ENCODE measurements at regions not wholly inside any gene's neighbourhood (a gene's known extent, or its start where the extent isn't known, plus 50 kb on each side); places are given as distances from the start of the nearest gene placed in this dataset.
A peak's percentile ranks its signal among the peaks of the same experiment; 100 is the strongest.

- H3K27ac ChIP-seq (ENCODE audit: low read depth, low read length) = no peak overlapping the region
- ATAC-seq (peak; percentile 99), DNase-seq (peak in 8 of 9 donors; percentile 4 to 29 (median 18))
- intact Hi-C loops (cut with micrococcal nuclease) = loop anchor here in 1 of 2 donors (1.0 kb wide), 1 partner anchor 403 kb away; no protein-coding TSS in a partner anchor
- H3K9me3 ChIP-seq (ENCODE audit: control insufficient read depth in 2 of 3, low read length in 3 of 3) = no peaks in the 10 kb centered on the region
- peaks cover 0 to 1% (median 0%) of the 10 kb centered on the region in 11 donors for H3K9me3 Mint-ChIP-seq
- no peaks in the 10 kb centered on the region for H3K4me1 ChIP-seq (ENCODE audit: control insufficient read depth in 2 of 2, insufficient read depth in 2 of 2, low read length in 2 of 2)
- ChIA-PET POLR2A (no interaction called here), CTCF (interaction anchor here (1.5 kb wide), 1 partner anchor 21 kb away, joined by 6 read pairs; no protein-coding TSS in a partner anchor)
- H3K27me3 Mint-ChIP-seq = peaks cover 10 to 21% (median 16%) of the 10 kb centered on the region in 5 donors
- H3K36me3 Mint-ChIP-seq = no peaks in the 10 kb centered on the region
- peaks cover 0 to 5% of the 10 kb centered on the region in 2 donors for H3K27me3 ChIP-seq (ENCODE audit: control insufficient read depth in 2 of 2, insufficient read depth in 2 of 2, low read length in 2 of 2)
- H3K36me3 ChIP-seq (ENCODE audit: control insufficient read depth in 2 of 3, insufficient read depth in 3 of 3, low read length in 3 of 3) = no peaks in the 10 kb centered on the region
- H3K4me3 ChIP-seq (ENCODE audit: low read length) = no peak overlapping the region
- peaks cover 0 to 6% (median 4%) of the 10 kb centered on the region in 7 donors for H3K4me1 Mint-ChIP-seq
- H3K4me3 Mint-ChIP-seq = no peak overlapping the region
- H3K27ac Mint-ChIP-seq = no peak overlapping the region
Observed at GRCh38 chr2:191758518-191759507, 80.9 kb downstream of the NABP1 start.

GRCh38 chr2:191759680-191760079 is 81.7 kb downstream of the NABP1 start:
- intact Hi-C loops (cut with micrococcal nuclease) = loop anchor here in 1 of 2 donors (1.0 kb wide), 1 partner anchor 403 kb away; no protein-coding TSS in a partner anchor
- Mint-ChIP-seq H3K36me3 (no peaks in the 10 kb centered on the region), H3K27ac (no peak overlapping the region), H3K4me1 (peaks cover 0 to 6% (median 4%) of the 10 kb centered on the region in 7 donors), H3K27me3 (peaks cover 10 to 21% (median 16%) of the 10 kb centered on the region in 5 donors), H3K9me3 (peaks cover 0 to 1% (median 0%) of the 10 kb centered on the region in 11 donors), H3K4me3 (no peak overlapping the region)
- no peak overlapping the region for H3K27ac ChIP-seq (ENCODE audit: low read depth, low read length)
- ATAC-seq = no peak
- H3K27me3 ChIP-seq (ENCODE audit: control insufficient read depth in 2 of 2, insufficient read depth in 2 of 2, low read length in 2 of 2) = peaks cover 0 to 5% of the 10 kb centered on the region in 2 donors
- no peak overlapping the region for H3K4me3 ChIP-seq (ENCODE audit: low read length)
- no peaks in the 10 kb centered on the region for H3K36me3 ChIP-seq (ENCODE audit: control insufficient read depth in 2 of 3, insufficient read depth in 3 of 3, low read length in 3 of 3)
- CTCF ChIA-PET = interaction anchor here (1.5 kb wide), 1 partner anchor 21 kb away, joined by 6 read pairs; no protein-coding TSS in a partner anchor
- POLR2A ChIA-PET = no interaction called here
- DNase-seq = no peak
- no peaks in the 10 kb centered on the region for H3K9me3 ChIP-seq (ENCODE audit: control insufficient read depth in 2 of 3, low read length in 3 of 3)
- no peaks in the 10 kb centered on the region for H3K4me1 ChIP-seq (ENCODE audit: control insufficient read depth in 2 of 2, insufficient read depth in 2 of 2, low read length in 2 of 2)

- CTCF ChIA-PET = no interaction called here
- no peak for DNase-seq
- Histone ChIP-seq H3K9me3 (ENCODE audit: control insufficient read depth in 2 of 3, low read length in 3 of 3) (no peaks in the 10 kb centered on the region), H3K27me3 (ENCODE audit: control insufficient read depth in 2 of 2, insufficient read depth in 2 of 2, low read length in 2 of 2) (peaks cover 0 to 5% of the 10 kb centered on the region in 2 donors), H3K36me3 (ENCODE audit: control insufficient read depth in 2 of 3, insufficient read depth in 3 of 3, low read length in 3 of 3) (no peaks in the 10 kb centered on the region), H3K27ac (ENCODE audit: low read depth, low read length) (no peak overlapping the region), H3K4me3 (ENCODE audit: low read length) (no peak overlapping the region), H3K4me1 (ENCODE audit: control insufficient read depth in 2 of 2, insufficient read depth in 2 of 2, low read length in 2 of 2) (no peaks in the 10 kb centered on the region)
- POLR2A ChIA-PET = no interaction called here
- Mint-ChIP-seq H3K4me3 (no peak overlapping the region), H3K36me3 (no peaks in the 10 kb centered on the region), H3K27me3 (peaks cover 10 to 23% (median 16%) of the 10 kb centered on the region in 5 donors), H3K27ac (no peak overlapping the region), H3K4me1 (peaks cover 0 to 6% (median 4%) of the 10 kb centered on the region in 7 donors), H3K9me3 (peaks cover 0 to 1% (median 0%) of the 10 kb centered on the region in 11 donors)
- intact Hi-C loops (cut with micrococcal nuclease) = no loop called here
- no peak for ATAC-seq
Observed at GRCh38 chr2:191760655-191761262, 82.8 kb downstream of the NABP1 start.

GRCh38 chr2:191773136-191773535 is 73.8 kb downstream of the CAVIN2 start:
- H3K27ac ChIP-seq (ENCODE audit: low read depth, low read length) = no peak overlapping the region
- no peak for ATAC-seq
- H3K4me3 Mint-ChIP-seq = no peak overlapping the region
- POLR2A ChIA-PET = no interaction called here
- no peaks in the 10 kb centered on the region for H3K9me3 ChIP-seq (ENCODE audit: control insufficient read depth in 2 of 3, low read length in 3 of 3)
- intact Hi-C loops (cut with micrococcal nuclease) = no loop called here
- CTCF ChIA-PET = no interaction called here
- H3K36me3 ChIP-seq (ENCODE audit: control insufficient read depth in 2 of 3, insufficient read depth in 3 of 3, low read length in 3 of 3) = no peaks in the 10 kb centered on the region
- H3K9me3 Mint-ChIP-seq = peaks cover 5 to 22% (median 13%) of the 10 kb centered on the region in 11 donors
- peaks cover 0 to 19% (median 5%) of the 10 kb centered on the region in 5 donors for H3K27me3 Mint-ChIP-seq
- H3K27me3 ChIP-seq (ENCODE audit: control insufficient read depth in 2 of 2, insufficient read depth in 2 of 2, low read length in 2 of 2) = no peaks in the 10 kb centered on the region
- H3K36me3 Mint-ChIP-seq = peaks cover 0 to 6% (median 0%) of the 10 kb centered on the region in 5 donors
- H3K4me1 Mint-ChIP-seq = no peaks in the 10 kb centered on the region
- H3K4me3 ChIP-seq (ENCODE audit: low read length) = no peak overlapping the region
- DNase-seq = no peak
- H3K4me1 ChIP-seq (ENCODE audit: control insufficient read depth in 2 of 2, insufficient read depth in 2 of 2, low read length in 2 of 2) = no peaks in the 10 kb centered on the region
- H3K27ac Mint-ChIP-seq = no peak overlapping the region

- Mint-ChIP-seq H3K27ac (no peak overlapping the region), H3K4me1 (no peaks in the 10 kb centered on the region), H3K4me3 (no peak overlapping the region), H3K27me3 (peaks cover 0 to 11% (median 5%) of the 10 kb centered on the region in 5 donors), H3K9me3 (peaks cover 5 to 21% (median 8%) of the 10 kb centered on the region in 11 donors), H3K36me3 (peaks cover 0 to 6% (median 0%) of the 10 kb centered on the region in 5 donors)
- H3K27me3 ChIP-seq (ENCODE audit: control insufficient read depth in 2 of 2, insufficient read depth in 2 of 2, low read length in 2 of 2) = no peaks in the 10 kb centered on the region
- H3K36me3 ChIP-seq (ENCODE audit: control insufficient read depth in 2 of 3, insufficient read depth in 3 of 3, low read length in 3 of 3) = no peaks in the 10 kb centered on the region
- no peak overlapping the region for H3K4me3 ChIP-seq (ENCODE audit: low read length)
- H3K9me3 ChIP-seq (ENCODE audit: control insufficient read depth in 2 of 3, low read length in 3 of 3) = no peaks in the 10 kb centered on the region
- no peaks in the 10 kb centered on the region for H3K4me1 ChIP-seq (ENCODE audit: control insufficient read depth in 2 of 2, insufficient read depth in 2 of 2, low read length in 2 of 2)
- intact Hi-C loops (cut with micrococcal nuclease) = no loop called here
- ATAC-seq (no peak), DNase-seq (no peak)
- ChIA-PET POLR2A (no interaction called here), CTCF (interaction anchor here (0.6 kb wide), 1 partner anchor 42 kb away, joined by 3 read pairs; no protein-coding TSS in a partner anchor)
- no peak overlapping the region for H3K27ac ChIP-seq (ENCODE audit: low read depth, low read length)
Observed at GRCh38 chr2:191777351-191777750, 69.5 kb downstream of the CAVIN2 start.

- intact Hi-C loops (cut with micrococcal nuclease) = no loop called here
- Mint-ChIP-seq H3K27me3 (peaks cover 0 to 11% (median 5%) of the 10 kb centered on the region in 5 donors), H3K36me3 (peaks cover 0 to 6% (median 0%) of the 10 kb centered on the region in 5 donors), H3K4me3 (no peak overlapping the region), H3K4me1 (no peaks in the 10 kb centered on the region), H3K27ac (no peak overlapping the region), H3K9me3 (peaks cover 4 to 19% (median 8%) of the 10 kb centered on the region in 11 donors)
- Histone ChIP-seq H3K9me3 (ENCODE audit: control insufficient read depth in 2 of 3, low read length in 3 of 3) (no peaks in the 10 kb centered on the region), H3K27ac (ENCODE audit: low read depth, low read length) (no peak overlapping the region), H3K27me3 (ENCODE audit: control insufficient read depth in 2 of 2, insufficient read depth in 2 of 2, low read length in 2 of 2) (no peaks in the 10 kb centered on the region), H3K4me1 (ENCODE audit: control insufficient read depth in 2 of 2, insufficient read depth in 2 of 2, low read length in 2 of 2) (no peaks in the 10 kb centered on the region), H3K4me3 (ENCODE audit: low read length) (no peak overlapping the region), H3K36me3 (ENCODE audit: control insufficient read depth in 2 of 3, insufficient read depth in 3 of 3, low read length in 3 of 3) (no peaks in the 10 kb centered on the region)
- DNase-seq (no peak), ATAC-seq (no peak)
- CTCF ChIA-PET = no interaction called here
- POLR2A ChIA-PET = no interaction called here
Observed at GRCh38 chr2:191778041-191778440, 68.8 kb downstream of the CAVIN2 start.
